ENCODE measurements at regions not wholly inside any gene's neighbourhood (a gene's known extent, or its start where the extent isn't known, plus 50 kb on each side); places are given as distances from the start of the nearest gene placed in this dataset.

DNA sequence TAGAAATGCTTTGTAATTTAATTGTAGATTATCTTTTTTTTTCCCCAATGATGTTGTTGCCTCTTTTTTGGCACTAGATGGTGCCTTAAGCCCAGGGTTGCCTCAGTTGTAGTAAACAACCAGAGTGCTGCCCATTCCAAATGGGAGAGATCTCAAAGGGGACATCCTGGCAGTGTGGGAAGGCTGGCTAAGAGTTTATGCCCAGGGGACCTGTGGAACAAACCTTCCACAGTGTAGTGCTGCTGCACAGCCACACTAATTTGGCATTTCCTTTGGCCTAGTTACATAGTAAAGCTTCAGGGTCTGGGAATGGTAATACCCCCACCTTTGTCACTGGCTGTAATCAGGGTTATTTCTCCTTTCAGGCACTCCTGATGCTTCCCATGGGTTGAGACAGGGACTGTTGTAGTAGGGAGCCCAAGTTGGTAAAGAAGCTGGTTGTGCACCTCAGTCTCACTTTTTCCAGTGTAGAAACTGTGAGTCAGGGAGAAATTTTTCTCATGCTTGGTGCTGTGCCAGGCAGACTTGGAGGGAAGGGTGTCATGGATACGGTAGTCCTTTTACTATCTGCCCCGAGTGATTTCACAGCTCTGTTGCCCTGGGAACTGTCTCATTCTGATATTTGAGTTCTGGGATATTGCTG is 177.8 kb upstream of the ECI2 start:
- no peak for DNase-seq

DNA sequence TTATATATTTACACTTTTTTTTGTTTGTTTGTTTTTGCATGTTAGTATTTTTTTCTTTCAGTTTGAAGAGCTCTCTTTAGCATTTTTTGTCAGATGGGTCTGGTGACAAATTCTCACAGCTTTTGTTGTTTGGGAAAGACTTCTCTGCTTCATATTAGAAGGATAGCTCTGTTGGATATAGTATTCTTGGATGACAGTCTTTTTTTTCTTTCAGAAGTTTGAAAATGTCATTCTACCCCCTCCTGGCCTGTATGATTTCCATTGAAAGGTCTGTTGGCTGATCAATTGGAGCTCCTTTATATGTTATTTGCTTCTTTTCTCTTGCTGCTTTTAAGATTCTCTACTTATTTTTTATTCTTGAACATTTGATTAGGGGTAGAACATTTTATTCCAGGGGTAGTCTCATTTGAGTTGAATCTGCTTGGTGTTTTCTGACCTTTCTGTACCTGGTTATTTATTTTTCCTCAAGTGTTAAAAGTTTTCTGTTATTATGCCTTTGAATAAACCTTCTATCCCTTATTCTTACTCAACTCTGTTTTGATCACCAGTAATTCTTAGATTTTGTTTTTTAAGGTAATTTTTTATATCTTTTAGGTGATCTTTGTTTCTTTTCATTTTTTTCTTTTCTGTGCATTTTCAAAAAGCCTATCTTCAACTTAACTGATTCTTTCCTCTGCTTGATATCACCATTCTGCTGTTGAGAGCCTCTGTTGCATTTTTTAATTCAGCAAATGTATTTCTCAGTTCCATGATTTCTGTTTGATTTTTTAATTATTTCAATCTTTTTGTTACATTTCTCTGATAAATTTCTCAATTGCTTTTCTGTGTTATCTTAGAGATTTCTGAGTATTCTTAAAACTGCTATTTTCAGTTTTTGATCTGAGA is 176.8 kb upstream of the ECI2 start:
- DNase-seq: no peak

DNA sequence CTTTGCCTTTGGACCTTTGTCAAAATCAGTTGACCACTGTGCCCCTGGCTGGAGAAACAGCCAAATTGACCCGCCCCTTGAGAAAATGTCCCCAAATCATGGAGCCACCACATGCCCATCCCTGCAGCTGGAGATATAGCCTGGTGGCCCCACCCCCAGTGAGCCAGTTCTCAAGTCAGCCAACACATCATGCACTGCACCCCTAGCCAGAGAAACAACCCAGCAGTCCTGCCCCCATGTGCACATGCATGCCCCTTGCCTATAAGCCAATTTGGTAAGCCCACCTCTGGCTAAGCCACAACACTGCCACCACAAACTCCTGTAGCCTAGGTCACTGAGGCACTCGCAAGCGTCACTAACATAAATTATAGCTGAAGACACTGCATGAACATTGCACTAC is 174.2 kb upstream of the ECI2 start:
- no peak for DNase-seq

- DNase-seq: no peak
Measured at GRCh38 chr6:4308364-4308763, 173.0 kb upstream of the ECI2 start.

GRCh38 chr6:4304927-4305455 is 169.6 kb upstream of the ECI2 start:
- no peak for DNase-seq

DNA sequence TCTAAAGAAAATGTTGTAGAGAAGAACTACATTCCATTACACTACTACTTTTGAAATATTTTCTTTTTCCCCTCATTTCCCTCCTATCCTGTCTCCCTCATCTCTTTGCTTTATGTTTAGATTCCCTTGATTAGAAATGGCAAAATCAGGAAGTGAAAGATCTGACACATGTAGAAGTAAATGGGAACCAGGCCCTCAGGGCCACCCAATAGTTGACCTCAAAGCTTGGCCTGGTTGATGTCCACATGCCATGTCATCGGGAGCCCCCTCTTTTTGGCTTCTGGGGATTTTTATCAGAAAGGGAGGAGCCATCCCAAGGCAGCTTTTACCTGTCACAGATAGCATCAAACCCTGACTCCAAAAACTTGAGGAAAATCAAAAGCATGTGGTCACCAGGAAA is 168.3 kb upstream of the ECI2 start:
- DNase-seq: no peak

- no peak for DNase-seq
Measured at GRCh38 chr6:4302524-4302923, 167.1 kb upstream of the ECI2 start.

DNA sequence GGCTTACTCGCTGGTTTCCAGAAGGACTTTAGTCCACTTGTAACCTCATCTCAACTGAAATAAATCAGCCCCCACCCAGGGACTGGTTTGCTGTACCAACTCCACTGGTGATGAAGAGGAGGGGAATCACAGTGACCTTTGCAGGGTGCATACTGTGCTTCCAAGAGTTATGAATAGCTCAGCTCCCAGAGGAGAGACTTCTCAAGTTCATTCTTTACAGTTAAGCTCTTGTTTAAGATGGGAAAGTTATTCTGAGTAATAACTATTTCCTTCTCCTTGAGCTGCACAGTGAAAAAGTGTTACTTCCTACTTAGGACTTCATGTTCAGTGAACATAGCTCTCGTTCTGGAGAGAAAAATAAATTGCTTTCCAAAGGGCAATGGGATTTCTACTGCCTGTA is 166.5 kb upstream of the ECI2 start:
- no peak for DNase-seq

- DNase-seq: no peak
Measured at GRCh38 chr6:4300917-4301316, 165.5 kb upstream of the ECI2 start.

DNA sequence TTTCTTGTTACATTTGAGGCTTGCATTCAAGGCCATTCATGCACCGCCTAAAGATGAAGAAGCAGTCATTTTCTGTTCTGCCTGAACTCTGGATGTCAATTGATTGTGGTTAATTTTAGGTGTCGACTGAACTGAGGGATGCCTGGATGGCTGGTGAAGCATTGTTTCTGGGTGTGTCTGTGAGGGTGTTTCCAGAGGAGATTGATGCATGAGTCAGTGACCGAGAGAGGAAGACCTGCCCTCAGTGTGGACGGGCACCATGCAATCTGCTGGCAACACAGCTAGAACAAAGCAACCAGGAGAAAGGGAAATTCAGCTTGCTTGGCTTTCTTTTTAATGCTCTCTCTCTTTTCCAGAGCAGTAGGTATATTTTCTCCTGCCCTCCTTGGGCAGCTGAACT is 164.1 kb upstream of the ECI2 start:
- DNase-seq: no peak

DNA sequence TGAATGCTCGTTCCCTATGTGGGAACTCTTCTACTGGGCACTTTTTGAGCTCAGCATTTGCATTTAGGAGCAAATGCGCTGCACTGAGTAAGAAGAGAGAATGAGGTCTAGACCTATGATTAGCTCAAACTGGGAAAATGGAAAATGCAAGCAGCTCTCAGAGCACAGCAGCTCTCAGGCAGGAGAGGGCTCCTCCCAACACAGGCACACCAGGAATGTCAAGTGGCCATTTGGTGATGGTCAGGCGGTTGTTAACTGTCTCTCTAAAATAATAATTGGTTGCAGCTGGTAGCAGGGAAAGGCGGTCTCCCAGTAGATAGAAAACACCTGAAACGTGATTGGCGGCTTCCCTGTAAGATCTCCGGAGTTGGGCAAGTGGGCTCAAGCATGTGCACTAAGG is 162.0 kb upstream of the ECI2 start:
- no peak for DNase-seq

- no peak for DNase-seq
Measured at GRCh38 chr6:4296552-4296951, 161.2 kb upstream of the ECI2 start.

- no peak for DNase-seq
Measured at GRCh38 chr6:4295783-4296155, 160.4 kb upstream of the ECI2 start.

DNA sequence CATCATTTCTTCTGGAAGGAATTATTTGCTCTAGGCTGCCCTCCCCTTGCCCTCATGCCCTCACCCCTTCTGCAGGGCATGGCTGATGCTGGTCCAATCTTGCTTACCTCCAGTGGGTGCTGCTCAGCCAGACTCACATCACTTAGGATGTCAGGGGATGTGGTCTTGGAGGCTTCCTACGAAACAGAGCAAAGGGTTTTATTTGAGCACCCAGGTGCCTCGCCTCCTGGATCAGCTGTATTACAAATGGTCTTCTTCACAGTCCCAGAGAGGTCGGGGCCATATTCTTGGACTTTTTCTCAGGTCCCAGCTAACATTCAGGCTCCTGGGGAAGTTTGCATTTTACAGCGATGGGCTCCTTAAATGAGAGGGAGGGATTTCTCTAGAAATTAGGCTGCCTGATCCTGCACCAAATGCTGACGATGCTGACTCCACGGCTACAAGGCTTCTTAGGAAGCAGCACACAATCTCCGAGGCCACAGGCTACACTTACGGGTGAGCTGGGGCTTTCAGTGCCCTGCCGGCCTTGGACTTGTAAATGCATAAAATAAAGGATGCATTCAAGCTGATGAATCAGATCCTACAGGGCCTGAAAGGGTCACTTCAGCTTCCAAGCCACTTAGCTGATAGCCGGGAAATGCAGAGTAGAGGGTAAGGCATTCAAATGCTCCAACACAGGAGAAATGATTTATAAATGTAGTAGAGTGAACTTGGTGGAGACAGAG is 159.8 kb upstream of the ECI2 start:
- DNase-seq: no peak

DNA sequence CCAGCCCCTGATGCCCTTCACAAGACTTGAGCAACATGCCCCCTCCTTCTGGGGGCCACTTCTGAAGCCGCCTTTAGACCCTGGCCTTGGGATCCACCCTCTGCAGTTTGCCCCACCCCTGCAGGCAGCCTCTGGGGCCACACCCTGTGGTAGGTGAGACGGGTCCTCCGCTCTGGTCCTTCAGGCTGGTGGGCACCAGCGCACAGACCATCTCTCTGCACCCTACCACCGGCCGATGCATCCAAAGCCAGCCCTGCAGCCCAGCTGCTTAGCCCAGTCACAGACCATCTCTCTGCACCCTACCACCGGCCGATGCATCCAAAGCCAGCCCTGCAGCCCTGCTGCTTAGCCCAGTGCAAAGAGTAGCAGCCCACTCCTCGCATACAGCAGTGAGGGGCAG is 159.3 kb upstream of the ECI2 start:
- no peak for DNase-seq

DNA sequence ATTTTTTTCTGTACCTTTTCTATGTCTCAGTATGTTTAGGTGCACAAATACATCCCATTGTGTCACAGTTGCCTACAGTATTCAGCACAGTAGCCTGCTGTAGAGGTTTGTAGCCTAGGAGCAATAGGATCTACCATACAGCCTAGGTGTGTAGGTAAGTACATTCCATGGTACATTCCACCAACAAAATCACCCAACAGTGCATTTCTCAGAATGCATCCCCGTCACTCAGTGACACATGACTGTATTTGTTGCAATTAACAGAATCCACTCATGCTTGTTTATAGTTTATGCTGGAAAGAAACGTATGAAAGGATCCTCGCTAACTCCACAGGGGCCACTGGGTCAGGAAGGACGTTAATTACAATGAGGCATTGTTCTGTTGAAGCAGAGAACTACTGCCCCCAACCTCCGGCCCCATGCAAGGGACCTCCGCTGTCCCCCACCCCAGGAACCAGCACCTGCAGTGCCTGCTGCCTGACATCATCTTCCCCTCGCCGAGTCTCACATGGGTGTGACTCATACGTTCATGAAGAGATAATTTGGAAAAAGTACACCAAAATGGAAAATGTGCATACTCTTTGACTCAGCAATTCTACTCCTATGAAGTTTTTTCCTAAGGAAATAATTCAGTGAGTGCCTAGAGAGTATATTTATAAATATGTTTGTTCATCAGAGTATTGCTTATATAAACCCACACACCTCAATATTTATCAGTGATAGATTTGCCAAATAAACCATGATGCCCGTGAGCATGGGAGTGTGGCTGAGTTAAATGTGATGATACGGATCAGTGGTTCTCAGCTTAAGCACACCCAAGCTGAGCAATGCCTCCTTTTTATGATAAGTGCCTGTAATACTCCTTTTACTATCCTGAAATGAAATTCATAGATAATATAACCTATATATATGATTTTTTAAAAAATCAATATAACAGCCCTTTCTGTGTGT is 156.4 kb upstream of the ECI2 start:
- no peak for DNase-seq

- no peak for DNase-seq
Measured at GRCh38 chr6:4289770-4290320, 154.5 kb upstream of the ECI2 start.

- no peak for DNase-seq
Measured at GRCh38 chr6:4287811-4288244, 152.5 kb upstream of the ECI2 start.

DNA sequence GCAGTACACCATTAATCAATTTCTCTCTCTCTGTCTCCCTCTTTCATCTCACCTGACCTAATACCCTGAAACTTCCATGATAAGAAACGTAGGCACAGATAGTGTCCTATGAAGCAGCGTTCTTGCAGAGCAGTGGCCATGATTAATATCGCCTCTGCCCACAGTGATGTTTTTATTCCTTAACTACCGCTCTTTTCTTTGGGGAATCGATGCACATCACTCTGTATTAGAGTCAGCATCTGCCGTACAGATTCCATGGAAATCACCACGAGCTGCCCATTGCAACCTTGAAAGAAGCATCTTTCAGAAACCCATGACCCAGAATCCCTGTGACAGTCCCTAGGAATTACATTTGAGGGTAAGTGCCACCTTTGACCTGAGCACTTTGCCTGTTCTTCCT is 152.0 kb upstream of the ECI2 start:
- DNase-seq: no peak

DNA sequence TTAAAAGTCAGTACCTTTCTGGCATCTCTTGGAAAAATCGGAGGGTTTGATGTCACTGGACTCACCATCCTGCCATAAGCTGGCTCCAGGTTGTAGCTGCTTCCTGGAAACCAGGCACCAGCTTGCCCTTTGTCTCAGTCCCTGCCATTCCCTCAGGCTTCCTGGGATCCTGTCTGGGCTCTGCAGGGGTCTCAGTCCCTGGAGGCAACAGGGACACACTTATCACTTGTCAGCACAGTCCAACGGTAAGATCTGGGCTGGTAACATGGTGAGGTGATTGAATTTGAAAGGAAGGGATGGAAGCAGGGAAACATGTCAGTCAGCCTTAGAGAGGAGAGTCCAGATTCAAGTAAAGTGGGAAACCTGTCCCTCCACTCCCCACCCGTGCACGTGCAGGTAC is 147.6 kb upstream of the ECI2 start:
- DNase-seq: no peak

- DNase-seq: no peak
Measured at GRCh38 chr6:4281341-4282293, 146.2 kb upstream of the ECI2 start.

Measured in activated effector memory CD4-positive, alpha-beta T cell treated with Interleukin-2 at 50 U/mL for 16 hours (primary cell).